ENCODE measurements at regions not wholly inside any gene's neighbourhood (a gene's known extent, or its start where the extent isn't known, plus 50 kb on each side); places are given as distances from the start of the nearest gene placed in this dataset.

- H3K4me1 Mint-ChIP-seq (ENCODE audit: low read depth) = peaks cover 3% of the 10 kb centered on the region
- no peak overlapping the region for H3K4me3 Mint-ChIP-seq (ENCODE audit: low read depth)
- no peak for TF ChIP-seq CTCF (IDR thresholded peaks at IDR 0.05; ENCODE audit: unreplicated experiment)
- H3K9me3 Mint-ChIP-seq (ENCODE audit: low read depth) = peaks cover 6% of the 10 kb centered on the region
- no peak for DNase-seq (ENCODE audit: low spot score, unreplicated experiment)
- no peaks in the 10 kb centered on the region for H3K36me3 Mint-ChIP-seq (ENCODE audit: insufficient read depth)
- no peaks in the 10 kb centered on the region for H3K27me3 Mint-ChIP-seq
- H3K27ac Mint-ChIP-seq = no peak overlapping the region
Observed at GRCh38 chr13:71323266-71323665, 543.7 kb downstream of the DACH1 start.

- Mint-ChIP-seq H3K27me3 (no peaks in the 10 kb centered on the region), H3K36me3 (ENCODE audit: insufficient read depth) (no peaks in the 10 kb centered on the region), H3K4me3 (ENCODE audit: low read depth) (no peak overlapping the region), H3K9me3 (ENCODE audit: low read depth) (peaks cover 6% of the 10 kb centered on the region), H3K27ac (no peak overlapping the region), H3K4me1 (ENCODE audit: low read depth) (peaks cover 22% of the 10 kb centered on the region)
- no peak for DNase-seq (ENCODE audit: low spot score, unreplicated experiment)
- peak; percentile 49 for TF ChIP-seq CTCF (IDR thresholded peaks at IDR 0.05; ENCODE audit: unreplicated experiment)
Observed at GRCh38 chr13:71320452-71320851, 546.6 kb downstream of the DACH1 start.

- DNase-seq (ENCODE audit: low spot score, unreplicated experiment) = no peak
- Mint-ChIP-seq H3K27me3 (no peaks in the 10 kb centered on the region), H3K4me3 (ENCODE audit: low read depth) (no peak overlapping the region), H3K36me3 (ENCODE audit: insufficient read depth) (no peaks in the 10 kb centered on the region), H3K4me1 (ENCODE audit: low read depth) (peaks cover 23% of the 10 kb centered on the region), H3K27ac (no peak overlapping the region), H3K9me3 (ENCODE audit: low read depth) (peaks cover 6% of the 10 kb centered on the region)
- no peak for TF ChIP-seq CTCF (IDR thresholded peaks at IDR 0.05; ENCODE audit: unreplicated experiment)
Observed at GRCh38 chr13:71316792-71317363, 550.1 kb downstream of the DACH1 start.

GRCh38 chr13:71312923-71313322 is 554.1 kb downstream of the DACH1 start:
- Mint-ChIP-seq H3K36me3 (ENCODE audit: insufficient read depth) (no peaks in the 10 kb centered on the region), H3K27ac (no peak overlapping the region), H3K4me1 (ENCODE audit: low read depth) (peaks cover 22% of the 10 kb centered on the region), H3K27me3 (no peaks in the 10 kb centered on the region), H3K9me3 (ENCODE audit: low read depth) (no peaks in the 10 kb centered on the region), H3K4me3 (ENCODE audit: low read depth) (no peak overlapping the region)
- no peak for TF ChIP-seq CTCF (IDR thresholded peaks at IDR 0.05; ENCODE audit: unreplicated experiment)
- no peak for DNase-seq (ENCODE audit: low spot score, unreplicated experiment)

GRCh38 chr13:71309905-71310304 is 557.1 kb downstream of the DACH1 start:
- TF ChIP-seq CTCF (IDR thresholded peaks at IDR 0.05; ENCODE audit: unreplicated experiment) = no peak
- Mint-ChIP-seq H3K27ac (no peak overlapping the region), H3K36me3 (ENCODE audit: insufficient read depth) (no peaks in the 10 kb centered on the region), H3K27me3 (no peaks in the 10 kb centered on the region), H3K9me3 (ENCODE audit: low read depth) (no peaks in the 10 kb centered on the region), H3K4me3 (ENCODE audit: low read depth) (no peak overlapping the region), H3K4me1 (ENCODE audit: low read depth) (peaks cover 22% of the 10 kb centered on the region)
- DNase-seq (ENCODE audit: low spot score, unreplicated experiment) = no peak

All from progenitor cell of endocrine pancreas (in vitro differentiated cells).